GM11168 (cell line): ENCODE measurements at regions not wholly inside any gene's neighbourhood (a gene's known extent, or its start where the extent isn't known, plus 50 kb on each side); places are given as distances from the start of the nearest gene placed in this dataset.

ENCODE experiments used
- in situ Hi-C: fragments of 300-500 bp; cut with MboI; formaldehyde crosslinking; loops from one replicate; pipeline ENCODE4 v1.12.0; 2022; ENCODE audit warnings: low sequenced_read_pairs; ENCODE audit not compliant: unreplicated experiment

GRCh38 chrX:16436348-16437188 is 213.4 kb upstream of the S100G start:
- in situ Hi-C loops, result loop anchor here (25.0 kb wide), 1 partner anchor 499 kb away; no protein-coding TSS in a partner anchor

GRCh38 chrX:16440446-16440845 is 209.5 kb upstream of the S100G start:
- in situ Hi-C loops, result loop anchor here (25.0 kb wide), 1 partner anchor 503 kb away; no protein-coding TSS in a partner anchor

- in situ Hi-C loops, result loop anchor here (25.0 kb wide), 1 partner anchor 507 kb away; no protein-coding TSS in a partner anchor
Measured at GRCh38 chrX:16444353-16444752, 205.6 kb upstream of the S100G start.

GRCh38 chrX:16445166-16445752 is 204.7 kb upstream of the S100G start:
- in situ Hi-C loops, result loop anchor here (25.0 kb wide), 1 partner anchor 508 kb away; no protein-coding TSS in a partner anchor

- in situ Hi-C loops, result no loop called here
Measured at GRCh38 chrX:16451334-16451733, 198.6 kb upstream of the S100G start.

GRCh38 chrX:16454926-16455325 is 195.0 kb upstream of the S100G start:
- in situ Hi-C loops, result no loop called here

GRCh38 chrX:16457239-16457638 is 192.7 kb upstream of the S100G start:
- in situ Hi-C loops, result no loop called here

GRCh38 chrX:16458208-16458607 is 191.8 kb upstream of the S100G start:
- in situ Hi-C loops, result no loop called here

- in situ Hi-C loops, result no loop called here
Measured at GRCh38 chrX:16459008-16459407, 190.9 kb upstream of the S100G start.

GRCh38 chrX:16461968-16462367 is 188.0 kb upstream of the S100G start:
- in situ Hi-C loops, result no loop called here

- in situ Hi-C loops, result no loop called here
Measured at GRCh38 chrX:16462912-16463311, 187.0 kb upstream of the S100G start.

GRCh38 chrX:16464369-16464768 is 185.6 kb upstream of the S100G start:
- in situ Hi-C loops, result no loop called here

- in situ Hi-C loops, result no loop called here
Measured at GRCh38 chrX:16465081-16465876, 184.7 kb upstream of the S100G start.

GRCh38 chrX:16466640-16467432 is 183.1 kb upstream of the S100G start:
- in situ Hi-C loops, result no loop called here

GRCh38 chrX:16469870-16470269 is 180.1 kb upstream of the S100G start:
- in situ Hi-C loops, result no loop called here

- in situ Hi-C loops, result no loop called here
Measured at GRCh38 chrX:16472345-16472744, 177.6 kb upstream of the S100G start.

GRCh38 chrX:16474511-16474910 is 175.4 kb upstream of the S100G start:
- in situ Hi-C loops, result no loop called here

GRCh38 chrX:16476009-16476408 is 173.9 kb upstream of the S100G start:
- in situ Hi-C loops, result no loop called here

GRCh38 chrX:16476692-16477091 is 173.3 kb upstream of the S100G start:
- in situ Hi-C loops, result no loop called here
